Stimulated activated CD8-positive, alpha-beta memory T cell treated with anti-CD3 and anti-CD28 coated beads, Interleukin-7, amount 100 ng/mL, for 4 hours (primary cell): ENCODE measurements at regions not wholly inside any gene's neighbourhood (a gene's known extent, or its start where the extent isn't known, plus 50 kb on each side); places are given as distances from the start of the nearest gene placed in this dataset.

ENCODE experiments used
- DNase-seq, 2 donors: peaks; one replicate each; pipeline ENCODE4 v3.0.0-alpha.2; 2020; ENCODE audit warnings: low read depth in 2 of 2

DNA sequence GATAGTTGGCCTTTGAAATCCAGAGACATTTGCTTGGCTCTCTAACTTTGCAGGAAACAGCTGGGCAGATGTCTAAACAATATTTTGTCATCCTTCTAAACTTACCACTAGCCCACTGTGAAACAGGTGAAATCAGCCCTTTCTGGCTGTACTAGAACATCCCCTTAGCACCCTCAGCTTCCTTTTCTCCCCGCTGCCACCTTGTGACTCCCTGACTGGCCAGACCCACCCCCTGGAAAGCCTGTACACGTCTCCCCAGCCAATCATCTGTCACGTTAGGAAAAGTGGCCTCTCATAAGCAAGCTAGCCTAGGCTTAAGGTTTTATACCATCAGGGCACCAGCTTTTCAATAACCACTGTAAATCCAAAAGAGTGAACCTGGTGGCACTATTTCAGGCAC lies 88.6 kb upstream of the E2F3 start:
- no peak for DNase-seq

DNA sequence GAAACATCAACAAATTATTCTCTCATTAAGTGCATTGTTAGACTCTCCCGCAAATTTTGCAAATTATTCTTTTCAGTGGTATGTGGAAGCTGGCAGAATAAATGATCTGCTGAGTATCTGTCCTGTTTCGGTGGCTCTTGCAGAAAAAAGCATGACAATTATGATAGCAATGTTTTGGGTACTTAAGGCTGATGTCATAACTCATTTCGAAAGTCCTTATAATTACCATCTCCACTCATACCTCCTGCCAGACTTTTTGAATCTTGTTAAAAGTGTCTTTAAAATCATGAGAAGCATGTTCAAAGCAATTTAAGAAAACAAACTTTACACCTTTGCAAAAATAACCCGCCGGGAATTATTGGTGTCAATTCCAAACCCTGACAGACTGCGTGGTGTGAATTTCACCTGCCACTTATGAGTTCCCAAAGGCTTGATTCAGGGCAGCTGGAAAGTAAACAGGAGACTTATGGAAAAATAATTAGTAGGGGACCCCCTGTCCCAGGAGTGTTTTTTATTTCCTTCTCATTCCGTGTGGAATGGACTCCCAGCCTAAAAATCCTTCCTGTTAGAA lies 87.6 kb upstream of the E2F3 start:
- DNase-seq, result no peak

DNA sequence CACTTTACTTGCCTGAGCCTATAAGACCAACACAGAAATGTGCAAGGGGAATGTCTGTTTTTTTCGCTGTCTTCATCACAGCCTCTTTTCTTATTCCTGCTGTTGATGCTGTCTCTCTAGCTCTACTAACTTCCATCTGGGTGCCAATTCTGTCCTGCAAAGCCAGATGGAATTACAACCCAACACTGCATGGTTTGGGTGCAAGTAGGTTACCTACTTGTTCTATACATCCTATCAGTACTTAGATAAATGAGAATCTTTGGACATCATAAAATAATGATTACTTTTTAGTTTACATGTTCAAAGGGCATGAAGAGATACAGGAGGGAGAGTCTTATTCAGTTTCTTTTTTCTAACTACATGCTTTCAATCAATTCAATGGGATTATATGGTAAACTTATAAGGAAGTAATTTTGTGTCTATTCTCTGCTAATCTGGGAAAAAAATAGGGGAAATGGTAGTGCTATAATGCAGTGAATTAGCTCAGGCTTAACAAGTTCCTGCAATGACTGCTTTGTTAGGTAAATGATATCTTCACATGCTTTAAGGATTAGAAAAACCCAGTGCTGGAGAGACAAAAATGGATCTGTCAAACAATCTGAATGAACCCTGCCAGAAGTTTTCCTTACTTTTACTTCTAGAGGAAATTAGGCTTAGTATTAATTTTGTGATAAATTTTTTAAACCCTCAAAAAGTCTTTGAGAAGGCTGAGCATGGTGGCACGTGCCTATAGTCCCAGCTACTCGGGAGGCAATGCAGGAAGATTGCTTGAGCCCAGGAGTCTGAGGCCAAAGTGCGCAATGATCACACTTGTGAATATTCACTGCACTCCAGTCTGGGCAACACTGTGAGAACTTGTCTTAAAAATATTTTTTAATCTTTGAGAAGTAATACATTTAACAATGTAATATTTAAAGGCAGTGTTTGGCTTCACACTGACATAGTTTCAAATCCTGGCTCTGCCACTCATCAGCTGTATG lies 86.5 kb upstream of the E2F3 start:
- DNase-seq, result no peak

DNA sequence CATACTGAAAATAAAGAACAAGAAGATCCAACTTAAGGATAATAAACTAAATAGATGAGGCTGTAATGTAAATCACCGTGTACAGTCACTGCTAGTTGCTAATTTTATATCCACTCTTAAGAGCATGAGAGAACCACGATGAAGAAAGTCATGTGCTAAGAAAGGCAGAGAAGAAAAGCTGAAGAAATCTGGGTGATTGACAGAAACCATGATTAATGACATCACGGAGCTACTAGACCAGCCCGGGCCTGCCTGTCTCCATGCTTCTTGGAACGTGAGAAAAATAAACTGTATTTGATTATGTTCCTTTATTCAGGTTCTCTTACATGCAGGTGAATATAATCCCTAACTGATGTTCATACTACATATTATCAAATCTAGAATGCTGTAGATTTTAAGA lies 84.2 kb upstream of the E2F3 start:
- DNase-seq, result no peak

DNA sequence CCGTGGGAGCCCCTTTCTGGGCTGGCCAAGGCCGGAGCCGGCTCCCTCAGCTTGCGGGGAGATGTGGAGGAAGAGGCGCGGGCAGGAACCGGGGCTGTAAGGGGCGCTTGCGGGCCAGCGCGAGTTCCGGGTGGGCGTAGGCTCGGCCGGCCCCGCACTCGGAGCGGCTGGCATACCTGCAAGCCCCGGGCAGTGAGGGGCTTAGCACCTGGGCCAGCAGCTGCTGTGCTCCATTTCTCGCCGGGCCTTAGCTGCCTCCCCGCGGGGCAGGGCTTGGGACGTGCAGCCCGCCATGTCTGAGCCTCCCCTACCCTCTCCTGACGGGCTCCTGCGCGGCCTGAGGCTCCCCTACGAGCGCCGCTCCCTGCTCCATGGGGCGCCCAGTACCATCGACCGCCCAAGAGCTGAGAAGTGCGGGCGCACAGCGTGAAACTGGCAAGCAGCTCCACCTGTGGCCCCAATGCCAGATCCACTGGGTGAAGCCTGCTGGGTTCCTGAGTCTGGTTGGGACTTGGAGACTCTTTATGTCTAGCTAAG lies 82.8 kb upstream of the E2F3 start:
- DNase-seq, result no peak

DNA sequence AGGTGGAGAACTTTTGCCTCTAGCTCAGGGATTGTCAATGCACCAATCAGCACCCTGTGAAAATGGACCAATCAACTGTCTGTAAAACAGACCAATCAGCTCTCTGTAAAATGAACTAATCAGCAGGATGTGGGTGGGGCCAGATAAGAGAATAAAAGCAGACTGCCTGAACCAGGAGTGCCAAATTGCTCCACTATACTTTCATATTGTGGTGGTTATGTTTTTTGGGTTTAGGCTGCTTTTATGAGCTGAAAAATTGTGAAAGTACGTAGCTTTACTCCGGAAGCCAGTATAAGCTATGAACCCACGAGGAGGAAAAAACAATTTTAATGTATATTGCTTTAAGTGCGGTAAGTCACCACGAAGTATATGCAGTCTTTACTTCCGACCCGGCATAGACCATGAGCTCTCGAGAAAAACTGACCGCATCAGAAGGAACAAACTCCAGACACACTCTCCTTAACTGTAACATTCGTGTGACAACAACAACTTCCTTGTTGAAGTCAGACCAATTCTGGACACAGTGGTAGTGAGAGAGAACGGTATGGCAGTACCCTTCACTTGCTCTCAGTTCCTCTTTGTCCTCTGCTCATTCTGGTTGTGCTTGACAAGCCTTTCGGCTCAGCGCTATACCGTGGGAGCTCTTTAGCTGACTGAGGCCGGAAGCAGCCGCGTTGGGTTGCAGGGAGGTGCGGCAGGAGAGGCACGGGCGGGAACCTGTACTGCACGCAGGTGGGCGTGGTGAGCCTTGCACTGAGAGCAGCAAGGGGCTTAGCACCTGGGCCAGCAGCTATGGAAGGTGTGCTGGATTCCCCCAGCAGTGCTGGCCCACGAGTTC lies 81.9 kb upstream of the E2F3 start:
- DNase-seq, result peak; percentile 59 to 68

DNA sequence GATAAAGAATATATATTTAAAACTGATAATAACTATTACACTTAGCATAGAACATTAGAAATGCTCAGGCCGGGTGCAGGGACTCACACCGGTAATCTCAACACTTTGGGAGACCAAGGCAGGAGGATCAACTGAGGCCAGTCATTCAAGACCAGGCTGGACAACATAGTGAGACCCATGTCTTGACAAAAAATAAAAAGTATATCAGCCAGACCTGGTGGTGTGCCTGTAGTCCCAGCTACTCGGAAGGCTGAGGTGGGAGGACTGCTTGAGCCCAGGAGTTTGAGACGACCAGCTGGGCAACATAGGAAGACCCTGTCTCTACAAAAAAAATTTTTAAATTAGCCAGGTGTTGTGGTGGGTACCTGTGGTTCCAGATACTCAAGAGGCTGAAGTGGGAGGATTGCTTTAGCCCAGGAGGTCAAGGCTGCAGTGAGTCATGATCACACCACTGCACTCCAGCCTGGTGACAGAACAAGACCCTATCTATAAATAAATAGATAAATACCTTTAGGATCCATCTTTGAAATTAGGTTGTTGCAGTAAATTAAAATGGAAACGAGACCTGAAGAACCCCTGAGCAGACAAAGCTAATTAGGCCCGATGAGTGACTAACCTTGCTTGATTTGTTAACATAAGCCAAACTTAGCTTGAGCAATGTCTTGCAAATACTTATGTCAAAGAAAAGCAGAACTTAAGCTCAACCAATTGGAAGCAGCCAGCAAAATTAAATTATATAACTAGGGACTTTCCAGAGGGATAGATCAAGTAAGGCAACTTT lies 75.8 kb upstream of the E2F3 start:
- DNase-seq, result no peak

DNA sequence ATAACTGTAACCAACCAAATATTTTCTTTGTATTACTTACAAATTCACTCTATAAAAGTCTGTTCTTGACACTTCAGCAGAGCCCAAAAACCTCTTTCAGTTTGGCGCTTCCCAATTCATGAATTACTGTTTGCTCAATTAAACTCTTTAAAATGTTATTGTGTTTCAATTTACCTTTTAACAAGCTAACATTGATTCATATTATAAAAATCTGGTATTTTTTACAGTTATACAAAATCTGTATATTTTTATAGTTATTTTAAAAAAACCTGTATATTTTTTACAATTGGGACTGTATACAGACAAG lies 75.3 kb upstream of the E2F3 start:
- DNase-seq, result no peak

DNA sequence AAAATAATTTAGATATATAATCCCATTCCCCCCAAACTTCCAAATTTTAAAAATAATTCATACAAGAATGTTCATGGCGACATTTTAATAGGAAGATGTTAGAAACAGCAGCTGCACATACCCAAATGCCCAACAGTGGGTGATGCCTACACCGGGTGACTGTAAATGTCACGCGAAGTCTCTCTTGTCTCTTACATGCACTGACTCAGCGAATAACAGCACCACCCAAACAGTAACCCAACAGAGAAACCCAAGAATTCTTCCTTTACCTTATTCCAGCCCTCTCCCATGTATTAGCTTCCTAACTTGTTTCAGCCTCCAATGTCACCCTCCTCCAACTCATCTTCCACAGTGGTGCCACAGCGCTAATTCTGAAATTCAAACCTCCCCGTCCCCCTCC lies 74.5 kb upstream of the E2F3 start:
- no peak for DNase-seq

DNA sequence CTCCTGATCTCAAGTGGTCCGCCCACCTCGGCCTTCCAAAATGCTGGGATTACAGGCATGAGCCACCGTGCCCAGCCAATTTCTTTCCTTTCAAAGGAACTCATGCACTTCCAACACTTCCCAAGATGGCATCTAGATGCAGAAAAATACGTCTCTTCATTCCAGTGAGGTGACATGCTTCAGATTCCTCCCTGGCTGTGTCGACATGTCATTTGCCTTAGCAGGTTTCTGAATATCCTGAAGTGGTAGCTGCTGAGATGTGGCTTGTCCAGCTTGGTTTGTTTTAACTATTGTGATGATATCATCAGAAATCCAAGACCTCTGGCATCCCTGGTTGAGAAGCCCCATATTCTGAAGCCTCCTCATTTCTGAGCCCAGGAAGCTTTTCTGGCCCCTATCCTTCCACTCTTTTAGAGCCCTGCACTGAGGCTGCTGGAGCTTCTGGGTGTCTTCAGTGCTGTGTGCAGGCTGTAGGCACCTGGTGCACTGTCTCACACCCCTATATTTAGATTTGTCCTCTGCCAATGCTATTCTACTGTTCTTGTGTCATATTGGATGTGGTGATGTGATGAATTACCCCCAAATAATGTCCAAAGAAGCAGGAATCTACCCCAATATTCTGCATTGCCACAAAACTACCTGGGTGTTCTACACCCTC lies 73.3 kb upstream of the E2F3 start:
- no peak for DNase-seq

DNA sequence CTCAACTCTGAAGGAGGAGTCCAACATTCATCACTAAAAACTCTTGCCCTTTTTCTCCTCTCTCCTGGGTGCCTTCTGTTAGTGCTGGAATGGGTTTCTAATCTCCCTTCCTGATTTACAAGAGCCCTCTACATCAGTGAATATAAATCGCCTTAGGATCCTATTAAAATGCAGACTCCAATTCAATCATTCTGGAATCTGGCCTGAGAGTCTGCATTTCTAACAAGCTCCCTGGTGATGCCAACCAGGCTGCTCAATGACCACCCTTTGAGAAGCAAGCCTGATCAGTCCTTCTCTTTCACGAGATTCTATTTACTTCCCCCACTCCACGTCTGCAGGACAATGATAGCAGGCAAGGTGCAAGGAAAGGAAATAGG lies 72.8 kb upstream of the E2F3 start:
- DNase-seq, result no peak

DNA sequence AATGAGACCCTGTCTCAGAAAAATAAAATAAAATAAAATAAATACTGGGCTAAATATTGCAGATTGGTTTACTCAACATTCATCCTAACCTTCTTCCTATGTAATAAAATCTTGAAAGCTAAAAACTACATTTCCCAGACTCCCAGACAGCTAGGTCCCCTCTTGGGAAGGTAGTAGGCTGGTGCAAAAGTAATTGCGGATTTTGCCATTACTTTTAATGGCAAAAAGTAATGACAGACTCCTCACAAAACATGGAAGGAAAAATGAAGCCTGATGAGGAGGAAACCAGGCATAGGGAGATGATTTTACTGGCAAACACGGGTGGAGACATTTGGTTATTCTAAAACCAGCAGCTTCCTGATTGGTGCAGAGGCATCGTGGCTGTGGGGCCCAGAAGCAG lies 70.6 kb upstream of the E2F3 start:
- no peak for DNase-seq

DNA sequence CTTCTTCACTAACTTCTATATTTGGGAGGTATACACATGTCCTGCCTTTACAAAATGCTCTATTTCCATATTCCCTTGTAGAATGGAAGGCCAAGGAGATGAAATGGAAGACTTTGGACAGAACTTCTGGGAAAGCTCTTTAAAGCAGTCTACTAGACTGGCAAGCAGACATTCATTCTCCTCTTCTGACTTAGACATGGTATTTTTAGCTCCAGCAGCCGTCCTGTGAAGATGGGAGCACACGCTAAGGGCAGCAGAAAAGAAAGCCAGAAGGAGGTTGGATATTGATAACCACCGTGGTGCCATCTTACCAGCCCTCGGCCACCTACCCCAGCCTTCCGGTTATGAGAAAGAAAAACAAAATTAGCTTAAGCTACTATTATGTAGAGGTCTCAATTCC lies 70.1 kb upstream of the E2F3 start:
- no peak for DNase-seq

DNA sequence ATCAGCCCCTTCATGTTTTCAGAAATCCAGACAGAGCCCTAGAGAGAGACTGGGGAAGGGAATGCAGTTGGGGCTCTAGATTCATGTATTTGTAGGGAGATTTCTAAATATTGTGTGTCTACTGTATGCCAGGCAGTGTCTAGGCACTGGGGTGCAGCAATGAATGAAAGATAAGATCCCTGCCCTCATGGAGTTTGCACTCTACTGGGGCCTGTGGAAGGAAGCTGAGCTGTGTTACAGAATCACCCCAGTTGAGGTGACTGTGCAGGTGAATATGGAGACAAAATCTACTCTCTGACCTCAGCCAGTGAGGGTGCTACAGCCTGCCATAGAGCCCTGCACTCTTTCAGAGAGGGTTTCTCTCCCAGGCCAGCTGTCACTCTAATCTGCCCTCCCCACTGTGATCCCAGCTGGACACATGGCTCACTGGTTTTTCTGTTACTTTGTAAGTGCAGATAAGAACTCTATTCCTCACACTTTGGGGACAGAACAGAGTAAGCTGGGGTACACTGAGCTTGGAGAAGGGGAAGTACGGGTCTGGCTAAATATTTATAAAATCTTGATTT lies 69.2 kb upstream of the E2F3 start:
- no peak for DNase-seq

DNA sequence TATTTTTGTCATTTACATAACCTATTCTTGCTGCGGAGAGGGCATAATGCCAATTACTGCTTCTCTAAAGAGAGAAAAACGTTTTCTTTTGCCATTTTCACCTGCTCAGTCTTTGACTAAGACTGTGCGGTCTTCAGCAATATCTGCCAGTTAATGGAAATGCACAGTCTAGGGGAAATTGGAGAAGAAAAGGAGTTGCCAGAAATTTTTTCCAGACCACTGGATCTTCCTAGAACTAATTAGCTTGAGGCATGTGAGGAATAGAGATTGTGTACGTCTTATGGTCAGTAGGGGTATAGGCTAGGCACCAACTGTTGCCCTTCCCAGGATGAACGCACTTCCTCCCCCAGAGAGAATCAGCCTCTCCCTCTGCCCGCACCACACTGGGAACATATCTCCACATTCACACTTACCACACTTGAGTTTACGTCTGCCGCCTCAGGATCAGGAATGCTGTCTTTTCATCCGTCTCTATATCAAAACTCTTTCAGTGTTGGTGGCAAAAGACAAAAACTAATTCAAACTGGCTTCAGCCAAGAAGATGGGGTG lies 67.9 kb upstream of the E2F3 start:
- no peak for DNase-seq

DNA sequence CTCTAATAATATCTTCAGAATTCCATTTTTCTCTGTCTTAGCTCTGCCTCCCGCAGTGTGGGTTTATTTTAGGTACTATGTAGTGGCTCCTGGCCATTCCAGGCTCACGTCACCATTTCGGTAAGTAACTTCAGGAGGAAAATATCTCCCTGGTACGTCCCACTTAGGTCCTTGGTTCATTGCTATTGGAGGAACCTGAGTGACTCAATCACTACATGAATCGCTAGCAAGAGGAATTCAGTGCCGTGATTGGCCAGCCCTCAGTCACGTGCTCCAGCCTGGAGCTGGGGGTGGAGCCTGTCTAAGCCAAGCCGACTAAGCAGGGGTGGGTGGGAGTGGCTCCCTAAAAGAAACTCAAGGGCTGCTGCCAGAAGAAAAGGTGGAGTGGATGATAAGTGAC lies 67.3 kb upstream of the E2F3 start:
- no peak for DNase-seq

DNA sequence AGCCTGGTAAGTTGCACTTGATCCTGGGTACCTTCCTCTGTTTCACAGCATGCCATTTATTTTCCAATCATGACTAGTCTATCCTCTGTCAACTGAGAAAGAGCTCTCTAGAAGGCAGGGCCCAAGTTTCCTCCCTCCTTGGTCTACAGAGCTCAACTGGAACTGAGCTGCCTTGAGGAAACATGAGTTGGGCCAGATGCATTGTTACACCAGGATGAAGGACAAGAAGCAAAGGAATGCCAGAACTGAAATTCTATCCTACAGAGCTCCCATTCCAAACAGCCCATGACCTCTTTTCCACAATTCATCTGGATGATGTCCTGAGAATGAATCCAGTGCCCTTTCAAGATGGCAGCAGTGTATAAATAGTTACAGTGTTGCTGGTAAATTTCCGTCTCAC lies 66.7 kb upstream of the E2F3 start:
- DNase-seq, result no peak

DNA sequence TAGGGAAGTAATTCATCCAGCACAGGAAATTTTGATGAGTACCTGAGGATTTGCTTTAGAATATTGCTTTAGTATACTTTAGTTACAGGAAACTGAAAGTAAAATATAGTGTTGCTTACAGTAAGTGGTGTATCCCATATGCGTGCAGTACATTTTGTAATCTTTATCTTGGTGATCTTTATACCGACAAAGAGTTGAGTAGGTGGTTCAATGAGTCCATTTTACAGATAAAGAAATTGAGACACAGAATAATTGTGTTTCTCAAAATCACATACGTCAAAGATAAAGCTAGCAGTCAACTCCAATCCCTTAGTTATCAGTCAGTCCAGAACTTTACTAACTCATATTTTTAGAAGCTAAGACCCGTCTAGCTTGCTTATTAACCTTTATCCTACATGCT lies 65.8 kb upstream of the E2F3 start:
- no peak for DNase-seq

DNA sequence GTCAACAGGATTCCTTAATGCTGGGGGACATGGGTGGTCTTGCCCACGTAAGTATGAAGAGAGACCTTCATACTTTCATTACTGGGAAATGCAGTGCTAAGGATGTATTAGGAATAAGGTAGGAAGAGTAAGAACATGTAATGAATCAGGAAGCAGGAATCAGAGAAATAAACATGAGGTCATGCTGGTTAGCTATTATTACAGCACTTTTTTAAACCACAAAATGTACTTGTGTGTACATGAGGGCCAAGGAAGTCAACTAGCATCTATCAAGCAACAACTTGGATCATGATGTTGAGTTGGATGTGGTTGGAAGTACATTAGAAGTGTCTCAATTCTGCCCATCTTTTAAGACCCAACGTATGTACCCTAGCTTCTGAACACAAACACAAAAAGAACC lies 63.5 kb upstream of the E2F3 start:
- DNase-seq, result no peak

DNA sequence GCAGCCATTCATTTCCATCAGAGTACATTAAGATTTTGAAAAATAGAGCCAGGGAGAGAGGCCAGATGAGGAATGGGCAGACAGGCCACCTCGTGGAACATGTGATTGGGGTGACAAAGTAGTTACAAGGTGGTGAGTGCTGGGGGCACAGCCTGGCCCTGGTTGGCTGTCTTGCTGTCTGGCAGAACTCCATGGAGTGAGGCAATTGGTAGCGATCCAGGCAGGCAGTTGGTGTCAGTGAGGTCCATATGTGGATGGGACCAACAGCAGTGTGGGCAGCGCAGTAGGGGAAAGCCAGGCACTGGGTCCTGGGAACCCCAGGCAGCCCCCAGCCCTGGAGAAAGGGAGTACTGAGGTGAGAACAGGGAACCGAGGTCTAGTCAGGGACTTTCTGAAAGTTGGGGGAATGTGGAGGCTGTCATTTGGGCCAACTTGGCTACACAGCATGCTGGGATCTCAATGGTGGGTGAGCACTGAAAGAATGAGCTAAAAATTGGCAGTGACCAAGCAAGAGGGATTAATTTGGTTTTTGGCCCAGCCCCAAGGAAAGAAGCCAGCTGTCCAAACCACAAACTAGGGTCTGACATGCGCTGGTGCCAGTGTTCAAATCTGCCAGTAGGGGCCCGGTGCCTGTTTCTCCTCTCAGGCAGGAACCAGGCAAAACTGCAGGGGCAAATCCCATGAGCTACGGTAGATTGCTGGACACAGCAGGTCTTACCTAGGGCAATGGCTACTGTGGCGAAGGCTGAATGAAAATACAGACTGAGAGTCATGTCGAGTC lies 61.4 kb upstream of the E2F3 start:
- no peak for DNase-seq
